ENCODE measurements at regions not wholly inside any gene's neighbourhood (a gene's known extent, or its start where the extent isn't known, plus 50 kb on each side); places are given as distances from the start of the nearest gene placed in this dataset.
"Not testable (repeated sequence)": the region's sequence is repeated elsewhere in the genome, so short reads cannot be mapped to it uniquely, and the experiment has no call there.

DNA sequence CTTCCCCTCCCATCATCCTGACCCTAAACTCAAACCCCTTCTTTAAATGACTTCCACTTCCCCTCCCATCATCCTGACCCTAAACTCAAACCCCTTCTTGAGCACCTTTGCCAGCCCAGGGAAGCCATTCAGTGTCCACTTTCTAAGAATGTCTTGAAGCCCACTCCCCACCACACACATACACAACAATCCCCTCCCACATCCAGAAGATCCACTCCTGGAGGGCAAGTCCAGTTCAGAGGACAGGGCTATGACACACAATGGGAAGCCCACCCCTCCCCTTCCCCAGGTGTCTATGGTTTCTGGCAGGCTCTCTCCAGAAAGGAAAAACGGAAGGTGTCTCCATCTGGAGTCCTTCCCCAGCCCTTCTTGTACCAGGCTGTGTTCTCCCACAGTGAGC lies 117.1 kb downstream of the KCNA5 start:
- WGBS (ENCODE audit: insufficient coverage): no CpG with 5 or more reads among the region's 1 CpG
- Histone ChIP-seq H3K27ac (ENCODE audit: low read length) (no peak overlapping the region), H3K27me3 (ENCODE audit: control insufficient read depth, insufficient read depth, low read length) (peaks cover 4% of the 10 kb centered on the region), H3K36me3 (ENCODE audit: control insufficient read depth, insufficient read depth, low read length) (no peaks in the 10 kb centered on the region), H3K4me1 (ENCODE audit: control insufficient read depth, insufficient read depth, low read length) (no peaks in the 10 kb centered on the region), H3K9me3 (replicated peaks; ENCODE audit: control insufficient read depth, low read depth, low read length) (no peaks in the 10 kb centered on the region), H3K4me3 (ENCODE audit: low read length) (no peak overlapping the region)
- no peak for DNase-seq

DNA sequence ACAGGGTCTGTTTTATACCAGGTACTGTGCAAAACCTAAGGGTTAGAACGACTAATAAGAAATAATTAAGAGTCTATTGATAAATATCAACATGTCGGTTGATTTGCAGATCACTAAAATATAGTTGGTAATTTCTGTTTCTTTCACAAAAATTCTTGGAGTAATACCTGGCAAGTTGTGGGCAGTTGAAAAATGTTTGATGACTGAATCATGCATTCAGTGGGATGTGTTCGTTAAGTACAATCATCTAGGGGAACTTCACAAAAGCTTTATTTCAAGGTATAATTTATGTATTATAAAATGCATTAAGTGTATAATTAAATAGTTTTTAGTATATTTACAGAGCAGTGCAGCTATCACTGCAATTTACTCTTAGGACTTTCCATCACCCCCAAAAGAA lies 120.0 kb downstream of the KCNA5 start:
- no peak overlapping the region for H3K4me3 ChIP-seq (ENCODE audit: low read length)
- no peak for DNase-seq
- no peaks in the 10 kb centered on the region for H3K36me3 ChIP-seq (ENCODE audit: control insufficient read depth, insufficient read depth, low read length)
- peaks cover 3% of the 10 kb centered on the region for H3K4me1 ChIP-seq (ENCODE audit: control insufficient read depth, insufficient read depth, low read length)
- no CpG with 5 or more reads among the region's 3 CpGs for WGBS (ENCODE audit: insufficient coverage)
- no peaks in the 10 kb centered on the region for H3K9me3 ChIP-seq (replicated peaks; ENCODE audit: control insufficient read depth, low read depth, low read length)
- H3K27me3 ChIP-seq (ENCODE audit: control insufficient read depth, insufficient read depth, low read length): peaks cover 6% of the 10 kb centered on the region
- no peak overlapping the region for H3K27ac ChIP-seq (ENCODE audit: low read length)

DNA sequence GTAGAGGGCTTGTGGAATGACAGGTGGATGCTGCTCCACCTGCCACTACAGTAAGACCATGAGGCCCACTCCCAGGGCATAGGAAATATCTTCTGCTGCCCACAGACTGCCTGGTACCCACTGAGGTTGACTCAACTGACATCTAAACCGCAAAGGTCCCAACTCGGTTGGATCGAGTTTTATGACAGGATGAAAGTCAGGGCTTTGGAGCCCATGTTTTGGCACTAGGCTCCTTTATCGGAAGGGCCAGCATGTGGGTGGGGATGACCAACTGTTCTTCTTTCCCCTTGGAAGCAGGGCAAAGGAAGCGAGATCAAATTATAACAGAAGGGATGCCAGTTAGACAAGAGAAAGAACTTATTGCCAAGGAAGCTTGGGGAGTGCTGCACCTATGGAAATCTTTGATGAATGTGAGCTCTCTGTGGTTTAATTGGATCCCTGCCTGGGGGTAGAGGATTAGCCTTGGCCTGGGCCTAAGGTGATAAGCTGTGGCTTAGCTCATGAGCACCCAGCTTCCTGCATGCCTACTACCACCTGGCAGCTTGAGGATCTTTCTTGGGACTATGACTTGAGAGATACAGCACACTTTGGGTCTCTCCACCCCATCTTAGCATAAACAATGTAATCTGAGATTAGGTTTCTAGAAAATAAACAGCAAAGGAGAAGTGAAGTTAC lies 121.8 kb downstream of the KCNA5 start:
- Histone ChIP-seq H3K9me3 (replicated peaks; ENCODE audit: control insufficient read depth, low read depth, low read length) (no peaks in the 10 kb centered on the region), H3K36me3 (ENCODE audit: control insufficient read depth, insufficient read depth, low read length) (no peaks in the 10 kb centered on the region), H3K4me3 (ENCODE audit: low read length) (no peak overlapping the region), H3K27me3 (ENCODE audit: control insufficient read depth, insufficient read depth, low read length) (peaks cover 10% of the 10 kb centered on the region), H3K27ac (ENCODE audit: low read length) (no peak overlapping the region), H3K4me1 (ENCODE audit: control insufficient read depth, insufficient read depth, low read length) (peaks cover 4% of the 10 kb centered on the region)
- WGBS (ENCODE audit: insufficient coverage): 56% methylated on average over 1 of the region's 5 CpGs
- no peak for DNase-seq

DNA sequence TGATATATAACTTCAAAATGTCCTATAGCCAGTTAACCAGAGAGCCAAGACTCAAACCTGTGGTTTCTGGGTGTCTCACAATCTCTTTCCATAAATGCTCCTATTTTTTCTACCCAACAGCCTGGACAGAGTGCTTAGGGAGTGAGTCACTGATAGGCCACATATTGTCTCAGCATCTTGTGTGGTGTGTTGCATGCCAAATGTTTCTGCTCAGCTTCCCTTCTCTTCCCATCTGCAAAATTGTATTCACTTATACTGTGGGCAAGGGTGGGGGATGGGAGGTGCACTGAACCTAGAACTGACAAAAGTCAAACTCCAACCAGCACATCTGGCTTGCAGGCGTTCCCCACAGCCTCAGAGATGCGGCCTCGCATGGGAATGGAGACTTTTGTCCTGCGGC lies 123.3 kb downstream of the KCNA5 start:
- Histone ChIP-seq H3K27me3 (ENCODE audit: control insufficient read depth, insufficient read depth, low read length) (peaks cover 5% of the 10 kb centered on the region), H3K36me3 (ENCODE audit: control insufficient read depth, insufficient read depth, low read length) (no peaks in the 10 kb centered on the region), H3K9me3 (replicated peaks; ENCODE audit: control insufficient read depth, low read depth, low read length) (no peaks in the 10 kb centered on the region), H3K27ac (ENCODE audit: low read length) (no peak overlapping the region), H3K4me1 (ENCODE audit: control insufficient read depth, insufficient read depth, low read length) (peaks cover 15% of the 10 kb centered on the region), H3K4me3 (ENCODE audit: low read length) (no peak overlapping the region)
- WGBS (ENCODE audit: insufficient coverage): 14% methylated on average over 4 of the region's 4 CpGs
- DNase-seq: no peak

DNA sequence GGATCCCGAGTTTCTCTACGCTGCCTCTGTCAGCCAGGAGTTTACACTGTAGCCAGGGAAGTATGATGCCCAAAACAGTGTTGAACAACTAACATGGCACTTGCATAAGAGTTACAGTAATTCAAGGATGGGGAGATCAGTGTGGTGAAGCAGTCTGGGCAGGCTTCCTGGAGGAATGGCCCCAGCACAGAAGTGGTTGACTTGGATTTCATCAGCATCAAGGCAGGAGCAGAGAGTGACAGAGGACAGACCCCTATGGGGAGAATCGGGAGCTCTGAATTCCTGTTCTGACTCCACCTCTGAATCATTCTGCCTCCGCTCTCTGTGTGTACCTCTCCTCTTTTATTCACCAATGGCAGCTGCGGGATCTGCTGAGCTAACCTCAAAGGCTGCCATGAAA lies 124.5 kb downstream of the KCNA5 start:
- H3K27ac ChIP-seq (ENCODE audit: low read length): no peak overlapping the region
- H3K4me1 ChIP-seq (ENCODE audit: control insufficient read depth, insufficient read depth, low read length): peaks cover 22% of the 10 kb centered on the region
- no peak overlapping the region for H3K4me3 ChIP-seq (ENCODE audit: low read length)
- H3K36me3 ChIP-seq (ENCODE audit: control insufficient read depth, insufficient read depth, low read length): no peaks in the 10 kb centered on the region
- no peak for DNase-seq
- peaks cover 5% of the 10 kb centered on the region for H3K27me3 ChIP-seq (ENCODE audit: control insufficient read depth, insufficient read depth, low read length)
- H3K9me3 ChIP-seq (replicated peaks; ENCODE audit: control insufficient read depth, low read depth, low read length): no peaks in the 10 kb centered on the region
- whole genome bisulfite sequencing (ENCODE audit: insufficient coverage): 80% methylated on average over 4 of the region's 5 CpGs

DNA sequence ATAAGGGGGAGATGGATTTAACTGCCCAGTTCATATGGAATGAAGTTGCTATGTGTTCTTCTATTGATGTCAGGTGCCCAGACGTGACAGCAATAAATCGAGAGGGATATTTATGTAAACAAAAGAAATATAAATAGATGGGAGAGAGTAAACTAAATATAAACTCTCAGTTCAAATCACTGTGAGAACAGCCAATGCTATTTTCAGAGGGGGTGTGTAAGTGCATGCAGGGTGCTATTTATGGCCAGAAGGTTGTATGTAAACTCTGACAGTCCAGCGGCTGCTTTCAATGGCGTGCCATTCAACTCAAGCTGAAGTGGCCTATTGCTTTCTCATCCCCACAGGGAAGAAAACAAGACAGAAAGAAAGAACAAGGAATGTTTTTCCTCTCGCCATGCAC lies 127.2 kb downstream of the KCNA5 start:
- no peaks in the 10 kb centered on the region for H3K9me3 ChIP-seq (replicated peaks; ENCODE audit: control insufficient read depth, low read depth, low read length)
- WGBS (ENCODE audit: insufficient coverage): 62% methylated on average over 2 of the region's 5 CpGs
- H3K27ac ChIP-seq (ENCODE audit: low read length): peak overlapping the region; percentile 81
- peaks cover 26% of the 10 kb centered on the region for H3K4me1 ChIP-seq (ENCODE audit: control insufficient read depth, insufficient read depth, low read length)
- H3K4me3 ChIP-seq (ENCODE audit: low read length): no peak overlapping the region
- peak; percentile 58 for DNase-seq
- H3K27me3 ChIP-seq (ENCODE audit: control insufficient read depth, insufficient read depth, low read length): peaks cover 9% of the 10 kb centered on the region
- no peaks in the 10 kb centered on the region for H3K36me3 ChIP-seq (ENCODE audit: control insufficient read depth, insufficient read depth, low read length)

DNA sequence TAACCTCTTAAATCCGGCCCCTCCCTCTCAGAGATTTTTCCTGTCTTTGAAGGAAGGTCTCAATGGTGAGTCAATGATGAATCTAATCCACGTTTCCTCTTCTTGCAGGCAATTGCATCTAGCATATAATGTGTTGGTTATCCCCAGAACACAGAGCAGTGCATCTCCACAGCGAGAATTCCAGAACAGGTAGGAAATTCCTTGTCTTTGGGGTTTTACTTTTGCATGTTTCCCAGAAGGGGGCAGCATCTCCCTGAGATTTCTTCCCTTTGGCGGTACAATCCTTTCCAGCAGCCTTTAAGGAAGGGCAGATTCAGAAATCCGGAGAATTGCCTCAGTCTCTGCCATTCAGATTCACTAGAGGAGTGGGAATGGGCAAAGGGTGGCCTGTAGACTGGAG lies 128.0 kb downstream of the KCNA5 start:
- H3K4me1 ChIP-seq (ENCODE audit: control insufficient read depth, insufficient read depth, low read length): peaks cover 26% of the 10 kb centered on the region
- no peak overlapping the region for H3K4me3 ChIP-seq (ENCODE audit: low read length)
- H3K9me3 ChIP-seq (replicated peaks; ENCODE audit: control insufficient read depth, low read depth, low read length): no peaks in the 10 kb centered on the region
- peak; percentile 64 for DNase-seq
- H3K27ac ChIP-seq (ENCODE audit: low read length): peak overlapping the region; percentile 71
- no peaks in the 10 kb centered on the region for H3K36me3 ChIP-seq (ENCODE audit: control insufficient read depth, insufficient read depth, low read length)
- peaks cover 9% of the 10 kb centered on the region for H3K27me3 ChIP-seq (ENCODE audit: control insufficient read depth, insufficient read depth, low read length)
- 0% methylated on average over 1 of the region's 5 CpGs for WGBS (ENCODE audit: insufficient coverage)

DNA sequence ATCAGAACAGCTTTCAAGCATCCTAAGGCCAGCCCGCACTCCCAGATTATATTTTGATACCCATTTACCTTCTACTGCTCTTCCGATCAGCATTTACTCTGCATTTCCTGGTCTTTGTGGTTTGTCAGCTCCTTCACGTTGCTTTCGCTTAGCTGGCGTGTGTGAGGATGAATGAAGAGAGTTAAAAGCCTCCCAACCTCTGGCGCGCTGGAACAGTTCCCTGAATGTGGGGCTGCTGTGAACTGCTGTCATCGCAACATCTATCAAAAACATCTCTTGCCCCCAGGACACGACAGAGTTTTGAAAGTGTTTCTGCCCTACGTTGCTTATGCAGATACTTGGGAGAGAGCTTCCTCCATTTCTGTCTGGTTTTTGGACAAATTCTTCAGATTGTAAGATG lies 129.2 kb downstream of the KCNA5 start:
- H3K9me3 ChIP-seq (replicated peaks; ENCODE audit: control insufficient read depth, low read depth, low read length): no peaks in the 10 kb centered on the region
- 100% methylated on average over 1 of the region's 10 CpGs for WGBS (ENCODE audit: insufficient coverage)
- peaks cover 22% of the 10 kb centered on the region for H3K4me1 ChIP-seq (ENCODE audit: control insufficient read depth, insufficient read depth, low read length)
- no peak for DNase-seq
- no peaks in the 10 kb centered on the region for H3K36me3 ChIP-seq (ENCODE audit: control insufficient read depth, insufficient read depth, low read length)
- H3K27ac ChIP-seq (ENCODE audit: low read length): no peak overlapping the region
- peaks cover 9% of the 10 kb centered on the region for H3K27me3 ChIP-seq (ENCODE audit: control insufficient read depth, insufficient read depth, low read length)
- H3K4me3 ChIP-seq (ENCODE audit: low read length): no peak overlapping the region

DNA sequence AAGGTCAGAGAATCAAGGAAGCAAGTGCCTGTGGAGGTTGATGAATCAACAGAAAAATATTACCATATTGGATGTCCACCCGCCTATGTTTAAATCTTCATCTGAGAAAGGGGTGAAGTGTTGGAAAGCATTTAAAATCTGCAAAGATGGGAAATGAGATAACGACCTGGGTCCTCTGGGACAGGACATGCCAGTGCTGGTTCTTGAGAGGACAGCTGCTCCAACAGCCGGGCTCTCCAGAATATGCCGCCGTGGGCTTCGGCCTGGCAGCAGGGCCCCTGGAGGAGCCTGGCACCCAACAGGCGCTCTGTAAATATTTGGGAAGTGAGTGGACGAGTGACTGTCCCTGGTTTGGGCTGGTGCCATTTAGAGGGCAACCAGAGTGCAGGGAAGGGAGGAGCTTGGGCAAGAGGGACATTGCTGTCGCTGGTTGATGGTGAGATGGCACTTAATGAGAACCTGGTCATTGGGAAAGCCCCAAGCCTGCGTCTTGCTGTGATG lies 129.9 kb downstream of the KCNA5 start:
- Histone ChIP-seq H3K4me3 (ENCODE audit: low read length) (no peak overlapping the region), H3K9me3 (replicated peaks; ENCODE audit: control insufficient read depth, low read depth, low read length) (no peaks in the 10 kb centered on the region), H3K4me1 (ENCODE audit: control insufficient read depth, insufficient read depth, low read length) (peaks cover 22% of the 10 kb centered on the region), H3K36me3 (ENCODE audit: control insufficient read depth, insufficient read depth, low read length) (no peaks in the 10 kb centered on the region), H3K27ac (ENCODE audit: low read length) (no peak overlapping the region), H3K27me3 (ENCODE audit: control insufficient read depth, insufficient read depth, low read length) (peaks cover 8% of the 10 kb centered on the region)
- WGBS (ENCODE audit: insufficient coverage): 88% methylated on average over 10 of the region's 10 CpGs
- DNase-seq: peak; percentile 28

DNA sequence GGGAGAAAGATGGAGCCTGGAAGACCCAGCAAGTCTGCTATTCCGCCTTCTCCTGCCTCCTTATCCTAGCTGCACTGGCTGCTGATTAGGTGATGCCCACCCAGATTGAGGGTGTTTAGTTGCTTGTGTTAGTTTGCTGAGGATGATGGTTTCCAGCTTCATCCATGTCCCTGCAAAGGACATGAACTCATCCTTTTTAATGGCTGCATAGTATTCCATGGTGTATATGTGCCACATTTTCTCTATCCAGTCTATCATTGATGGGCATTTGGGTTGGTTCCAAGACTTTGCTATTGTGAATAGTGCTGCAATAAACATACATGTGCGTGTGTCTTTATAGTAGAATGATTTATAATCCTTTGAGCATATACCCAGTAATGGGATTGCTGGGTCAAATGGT lies 131.7 kb downstream of the KCNA5 start:
- H3K4me1 ChIP-seq (ENCODE audit: control insufficient read depth, insufficient read depth, low read length): peaks cover 21% of the 10 kb centered on the region
- H3K27me3 ChIP-seq (ENCODE audit: control insufficient read depth, insufficient read depth, low read length); DNase-seq; H3K36me3 ChIP-seq (ENCODE audit: control insufficient read depth, insufficient read depth, low read length); H3K9me3 ChIP-seq (replicated peaks; ENCODE audit: control insufficient read depth, low read depth, low read length); H3K27ac ChIP-seq (ENCODE audit: low read length); H3K4me3 ChIP-seq (ENCODE audit: low read length): not testable (repeated sequence)
- no CpG with 5 or more reads among the region's 2 CpGs for WGBS (ENCODE audit: insufficient coverage)

DNA sequence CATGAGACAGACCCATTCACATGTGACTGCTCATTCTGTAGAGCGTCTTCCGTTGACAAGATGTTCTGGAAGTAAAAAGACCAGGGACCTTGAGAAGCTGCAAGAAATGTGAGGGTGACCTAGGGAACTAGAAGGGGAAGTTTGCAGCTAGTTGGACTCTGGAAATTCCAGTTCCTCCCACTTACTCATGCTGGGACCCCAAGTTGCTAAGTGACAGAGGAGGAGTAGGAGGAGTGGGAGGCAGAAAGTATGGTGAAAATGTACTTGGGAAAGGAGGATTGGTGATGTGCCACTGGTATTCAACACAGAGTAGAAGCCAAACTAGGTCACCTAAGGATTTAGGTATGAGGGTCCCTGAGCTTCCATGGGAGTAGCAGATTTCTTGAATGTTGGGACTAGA lies 132.4 kb downstream of the KCNA5 start:
- no peak overlapping the region for H3K4me3 ChIP-seq (ENCODE audit: low read length)
- no peak for DNase-seq
- H3K36me3 ChIP-seq (ENCODE audit: control insufficient read depth, insufficient read depth, low read length): no peaks in the 10 kb centered on the region
- H3K9me3 ChIP-seq (replicated peaks; ENCODE audit: control insufficient read depth, low read depth, low read length): no peaks in the 10 kb centered on the region
- H3K27ac ChIP-seq (ENCODE audit: low read length): no peak overlapping the region
- peaks cover 3% of the 10 kb centered on the region for H3K27me3 ChIP-seq (ENCODE audit: control insufficient read depth, insufficient read depth, low read length)
- H3K4me1 ChIP-seq (ENCODE audit: control insufficient read depth, insufficient read depth, low read length): peaks cover 18% of the 10 kb centered on the region
- WGBS (ENCODE audit: insufficient coverage): no CpG with 5 or more reads among the region's 2 CpGs

All from muscle of leg (tissue), 3 donors.